BJ (cell line): ENCODE measurements at regions not wholly inside any gene's neighbourhood (a gene's known extent, or its start where the extent isn't known, plus 50 kb on each side); places are given as distances from the start of the nearest gene placed in this dataset.

ENCODE experiments used
- CTCF ChIA-PET: fragments of 350-600 bp; formaldehyde crosslinking; extraction: SDS; loops from one replicate; lab custom pipeline; 2021; ENCODE audit warnings: antibody characterized with exemption, inconsistent platforms; lab: Yijun Ruan, JAX
- POLR2A ChIA-PET: fragments of 300-600 bp; sonication (Branson Sonifier 250); formaldehyde crosslinking; extraction: SDS; loops from one replicate; lab custom pipeline; 2021; ENCODE audit warnings: antibody characterized with exemption; lab: Charles Lee
- DNase-seq: peaks from one replicate; pipeline ENCODE4 v3.0.0-alpha.2; 2011; ENCODE audit warnings: low read depth
- H3K27me3 ChIP-seq: 2 replicates; pipeline ENCODE4 v1.6.0; 2011; ENCODE audit warnings: low read length; ENCODE audit not compliant: control insufficient read depth, insufficient read depth
- H3K36me3 ChIP-seq: 2 replicates; pipeline ENCODE4 v1.5.1; 2011; ENCODE audit warnings: low read length; ENCODE audit not compliant: control insufficient read depth, insufficient read depth
- H3K4me3 ChIP-seq: 2 replicates; pipeline ENCODE4 v1.5.1; 2011; ENCODE audit warnings: low read depth, mild to moderate bottlenecking, control low read depth, low read length
- TF ChIP-seq, protein P1 (sequence below): IDR thresholded peaks from 2 replicates; pipeline ENCODE4 v1.5.1; 2011; ENCODE audit warnings: low read depth, mild to moderate bottlenecking, control low read depth, inconsistent platforms, low read length, moderate library complexity; ENCODE audit not compliant: insufficient read depth

DNA sequence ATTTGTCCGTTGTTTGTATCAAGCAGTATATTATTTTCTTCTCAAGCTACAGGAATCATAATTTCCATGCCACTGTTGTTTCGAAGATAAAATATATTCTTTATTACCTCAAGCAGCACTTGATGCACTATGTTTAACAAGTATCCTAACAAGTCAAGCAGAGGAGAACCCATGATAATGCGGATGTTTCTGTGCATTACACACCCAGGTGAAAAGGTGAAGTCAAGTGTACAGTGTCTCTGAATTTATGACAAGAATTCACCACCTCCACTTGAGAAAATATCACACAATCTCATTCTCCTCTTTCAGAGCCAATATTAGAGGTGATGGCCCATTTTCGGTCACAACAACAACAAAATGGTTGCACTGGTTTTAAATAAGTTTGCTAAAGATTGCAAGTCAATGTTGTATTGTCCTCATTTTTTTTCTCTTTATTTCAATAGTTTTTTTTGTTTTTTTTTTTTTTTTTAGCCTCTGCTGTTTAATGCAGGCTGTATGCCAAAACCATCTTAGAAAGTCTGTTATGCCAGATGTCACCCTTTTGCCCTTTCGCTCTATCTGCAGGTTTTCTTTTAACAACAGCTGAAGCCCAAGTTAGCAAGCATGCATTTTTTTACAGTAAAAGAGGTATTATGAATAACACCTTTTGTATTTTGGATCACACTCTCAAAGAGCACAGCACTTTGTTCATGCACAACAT is 568.7 kb upstream of the LRRN3 start:
- Histone ChIP-seq H3K27me3 (no peaks in the 10 kb centered on the region), H3K4me3 (no peak overlapping the region), H3K36me3 (no peaks in the 10 kb centered on the region)
- TF ChIP-seq, protein P1, sequence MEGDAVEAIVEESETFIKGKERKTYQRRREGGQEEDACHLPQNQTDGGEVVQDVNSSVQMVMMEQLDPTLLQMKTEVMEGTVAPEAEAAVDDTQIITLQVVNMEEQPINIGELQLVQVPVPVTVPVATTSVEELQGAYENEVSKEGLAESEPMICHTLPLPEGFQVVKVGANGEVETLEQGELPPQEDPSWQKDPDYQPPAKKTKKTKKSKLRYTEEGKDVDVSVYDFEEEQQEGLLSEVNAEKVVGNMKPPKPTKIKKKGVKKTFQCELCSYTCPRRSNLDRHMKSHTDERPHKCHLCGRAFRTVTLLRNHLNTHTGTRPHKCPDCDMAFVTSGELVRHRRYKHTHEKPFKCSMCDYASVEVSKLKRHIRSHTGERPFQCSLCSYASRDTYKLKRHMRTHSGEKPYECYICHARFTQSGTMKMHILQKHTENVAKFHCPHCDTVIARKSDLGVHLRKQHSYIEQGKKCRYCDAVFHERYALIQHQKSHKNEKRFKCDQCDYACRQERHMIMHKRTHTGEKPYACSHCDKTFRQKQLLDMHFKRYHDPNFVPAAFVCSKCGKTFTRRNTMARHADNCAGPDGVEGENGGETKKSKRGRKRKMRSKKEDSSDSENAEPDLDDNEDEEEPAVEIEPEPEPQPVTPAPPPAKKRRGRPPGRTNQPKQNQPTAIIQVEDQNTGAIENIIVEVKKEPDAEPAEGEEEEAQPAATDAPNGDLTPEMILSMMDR, result no peak
- ChIA-PET CTCF (interaction anchor here (0.6 to 1.1 kb wide), 2 partner anchors 9 to 343 kb away, joined by 3 read pairs; no protein-coding TSS in a partner anchor), POLR2A (no interaction called here)
- no peak for DNase-seq

DNA sequence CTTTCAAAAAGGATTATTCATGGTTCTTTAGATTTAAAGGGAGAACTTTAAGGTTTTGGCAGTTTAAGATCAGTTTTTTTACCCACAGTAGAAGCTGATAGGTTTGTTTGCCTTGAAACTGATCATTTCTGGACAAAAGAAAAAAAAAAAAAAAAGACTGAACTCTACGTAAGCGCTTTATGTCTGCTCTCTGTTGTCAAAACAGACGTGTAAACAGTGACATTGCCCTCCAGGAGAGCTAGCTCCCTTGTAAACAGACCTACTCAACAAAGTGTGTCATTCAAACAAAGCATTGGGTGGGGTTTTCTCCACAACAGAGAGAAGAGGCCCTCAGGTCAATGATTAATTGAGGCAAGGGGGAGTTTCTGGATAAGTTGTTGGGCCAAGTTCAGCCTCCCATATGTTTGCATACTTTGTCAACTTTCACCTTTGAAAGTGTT is 568.1 kb upstream of the LRRN3 start:
- Histone ChIP-seq H3K4me3 (no peak overlapping the region), H3K36me3 (no peaks in the 10 kb centered on the region), H3K27me3 (no peaks in the 10 kb centered on the region)
- CTCF ChIA-PET, result interaction anchor here (0.6 to 1.1 kb wide), 2 partner anchors 10 to 342 kb away, joined by 3 read pairs; no protein-coding TSS in a partner anchor
- POLR2A ChIA-PET, result no interaction called here
- DNase-seq, result no peak
- TF ChIP-seq, protein P1, result no peak

DNA sequence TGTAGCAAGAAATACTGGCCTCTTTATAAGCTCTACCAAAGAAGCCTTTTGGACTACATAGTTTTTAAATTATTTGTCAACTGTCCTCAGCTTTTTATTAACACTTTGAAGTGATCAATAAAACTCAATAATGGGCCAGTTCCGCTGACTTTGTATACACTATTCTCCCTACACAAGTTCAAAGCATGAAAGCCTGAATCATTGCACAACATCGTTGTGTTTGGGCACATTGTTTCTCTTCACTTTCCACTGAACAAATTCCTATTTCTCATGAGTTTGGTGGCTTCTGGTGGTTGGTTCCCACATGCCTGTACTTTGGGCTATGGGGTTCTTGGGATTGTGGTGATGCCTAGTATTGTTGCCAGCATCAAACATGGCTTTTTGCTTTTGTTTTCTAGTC is 561.8 kb upstream of the LRRN3 start:
- POLR2A ChIA-PET, result no interaction called here
- H3K27me3 ChIP-seq, result no peaks in the 10 kb centered on the region
- CTCF ChIA-PET, result no interaction called here
- no peak for DNase-seq
- no peaks in the 10 kb centered on the region for H3K36me3 ChIP-seq
- no peak overlapping the region for H3K4me3 ChIP-seq
- TF ChIP-seq, protein P1, result no peak

DNA sequence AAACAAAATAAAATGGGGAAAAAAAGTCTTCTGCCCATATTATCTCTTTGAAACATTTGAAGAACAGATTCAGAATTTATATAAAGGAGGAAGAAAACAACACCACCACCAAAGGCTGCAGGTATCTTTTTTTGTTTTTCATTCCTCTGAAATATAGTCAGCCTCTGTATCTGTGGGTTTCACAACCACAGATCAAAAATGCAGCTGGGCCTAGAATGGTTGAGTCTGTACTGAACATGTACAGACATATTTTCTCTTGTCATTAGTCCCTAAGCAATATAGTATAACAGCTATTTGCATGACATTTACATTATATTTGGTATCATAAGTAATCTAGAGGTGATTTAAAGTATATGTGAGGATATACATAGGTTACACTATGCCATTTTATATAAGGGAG is 559.7 kb upstream of the LRRN3 start:
- no peak for DNase-seq
- H3K36me3 ChIP-seq, result no peaks in the 10 kb centered on the region
- no peak overlapping the region for H3K4me3 ChIP-seq
- TF ChIP-seq, protein P1, result no peak
- POLR2A ChIA-PET, result interaction anchor here (0.6 kb wide), 1 partner anchor 640 kb away, joined by 6 read pairs; no protein-coding TSS in a partner anchor
- no peaks in the 10 kb centered on the region for H3K27me3 ChIP-seq
- CTCF ChIA-PET, result no interaction called here

DNA sequence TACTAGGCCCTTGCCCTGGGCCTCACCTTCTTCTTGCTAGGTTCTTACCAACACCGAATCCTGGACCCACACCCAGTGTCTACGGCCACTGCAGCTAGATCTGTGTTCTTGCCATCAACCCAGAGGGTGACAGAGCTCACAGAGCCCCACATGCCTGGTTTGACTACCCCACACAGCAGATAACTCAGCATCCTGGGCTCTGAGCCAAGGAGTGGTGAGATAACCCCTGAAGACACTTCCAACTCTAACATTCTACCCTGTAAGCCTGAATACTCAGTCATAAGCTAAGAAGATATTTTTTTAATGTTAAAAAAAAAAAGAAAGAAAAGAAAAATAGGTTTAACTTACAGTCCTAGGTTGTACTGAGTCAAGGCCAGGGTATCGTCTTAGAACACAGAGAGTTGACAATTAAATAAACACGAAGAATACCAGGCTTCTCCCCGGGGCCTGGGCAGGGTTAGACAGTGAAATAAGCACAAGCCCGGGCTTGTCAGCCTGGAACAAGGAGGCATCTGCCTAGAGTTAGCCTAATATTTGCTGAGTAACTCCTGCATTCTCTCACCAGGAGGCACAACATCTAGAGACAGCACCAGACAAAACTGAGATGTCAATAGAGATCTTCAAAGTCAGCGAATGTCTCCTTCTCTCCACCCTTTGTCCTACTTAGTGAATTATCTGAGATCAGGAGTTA is 556.5 kb upstream of the LRRN3 start:
- POLR2A ChIA-PET, result no interaction called here
- Histone ChIP-seq H3K4me3 (no peak overlapping the region), H3K27me3 (no peaks in the 10 kb centered on the region), H3K36me3 (no peaks in the 10 kb centered on the region)
- CTCF ChIA-PET, result interaction anchor here (1.2 kb wide), 1 partner anchor 446 kb away, joined by 3 read pairs; no protein-coding TSS in a partner anchor
- TF ChIP-seq, protein P1, result no peak
- DNase-seq, result no peak
